BE2C (cell line): ENCODE measurements at regions not wholly inside any gene's neighbourhood (a gene's known extent, or its start where the extent isn't known, plus 50 kb on each side); places are given as distances from the start of the nearest gene placed in this dataset.
A peak's percentile ranks its signal among the peaks of the same experiment; 100 is the strongest.

Experiments
- DNase-seq: peaks from one replicate; pipeline ENCODE4 v3.0.0-alpha.2; 2020
- H3K27me3 ChIP-seq: fragments of 250-450 bp; sonication (Bioruptor Pico); 2 replicates; pipeline ENCODE4 v1.5.1; 2020; ENCODE audit warnings: mild to moderate bottlenecking
- H3K36me3 ChIP-seq: fragments of 250-450 bp; sonication (Bioruptor Pico); 2 replicates; pipeline ENCODE4 v1.5.1; 2020; ENCODE audit warnings: mild to moderate bottlenecking
- H3K4me1 ChIP-seq: fragments of 250-450 bp; sonication (Bioruptor Pico); 2 replicates; pipeline ENCODE4 v1.5.1; 2020
- H3K4me3 ChIP-seq: 2 replicates; pipeline ENCODE4 v1.5.1; 2011; ENCODE audit warnings: low read depth, low read length
- H3K9me3 ChIP-seq: fragments of 250-450 bp; sonication (Bioruptor Pico); 2 replicates; pipeline ENCODE4 v1.5.1; 2020
- CTCF ChIP-seq: IDR thresholded peaks from 2 replicates; pipeline ENCODE4 v1.5.1; 2012; ENCODE audit warnings: mild to moderate bottlenecking, low read depth, low read length

- Histone ChIP-seq H3K9me3 (no peaks in the 10 kb centered on the region), H3K4me3 (no peak overlapping the region), H3K27me3 (no peaks in the 10 kb centered on the region; the same call in 1 of the 2 replicates), H3K36me3 (no peaks in the 10 kb centered on the region), H3K4me1 (no peaks in the 10 kb centered on the region)
- DNase-seq, result no peak
- no peak for TF ChIP-seq CTCF
Measured at GRCh38 chr5:171681061-171681460, 104.6 kb upstream of the SMIM23 start.

- H3K4me1 ChIP-seq, result no peaks in the 10 kb centered on the region
- no peaks in the 10 kb centered on the region for H3K9me3 ChIP-seq
- no peaks in the 10 kb centered on the region; the same call in 1 of the 2 replicates for H3K27me3 ChIP-seq
- no peak for TF ChIP-seq CTCF
- no peak overlapping the region for H3K4me3 ChIP-seq
- no peaks in the 10 kb centered on the region for H3K36me3 ChIP-seq
- no peak for DNase-seq
Measured at GRCh38 chr5:171681677-171682076, 103.9 kb upstream of the SMIM23 start.

GRCh38 chr5:171682801-171683200 is 102.8 kb upstream of the SMIM23 start:
- no peaks in the 10 kb centered on the region for H3K4me1 ChIP-seq
- no peak overlapping the region for H3K4me3 ChIP-seq
- no peak for DNase-seq
- TF ChIP-seq CTCF, result no peak
- H3K9me3 ChIP-seq, result no peaks in the 10 kb centered on the region
- no peaks in the 10 kb centered on the region; the same call in 1 of the 2 replicates for H3K27me3 ChIP-seq
- H3K36me3 ChIP-seq, result no peaks in the 10 kb centered on the region

- H3K27me3 ChIP-seq, result no peaks in the 10 kb centered on the region; the same call in 1 of the 2 replicates
Measured at GRCh38 chr5:171684169-171684568, 101.4 kb upstream of the SMIM23 start.

GRCh38 chr5:171688696-171689495 is 96.7 kb upstream of the SMIM23 start:
- H3K9me3 ChIP-seq, result peaks cover 5% of the 10 kb centered on the region; the same call in 1 of the 2 replicates
- H3K27me3 ChIP-seq, result no peaks in the 10 kb centered on the region
- TF ChIP-seq CTCF, result no peak
- H3K4me1 ChIP-seq, result no peaks in the 10 kb centered on the region
- DNase-seq, result peak; percentile 69
- H3K36me3 ChIP-seq, result no peaks in the 10 kb centered on the region
- H3K4me3 ChIP-seq, result no peak overlapping the region

More at GRCh38 chr5:171684169-171684568, 101.4 kb upstream of the SMIM23 start:
- H3K4me3 ChIP-seq, result no peak overlapping the region
- no peaks in the 10 kb centered on the region for H3K4me1 ChIP-seq
- H3K9me3 ChIP-seq, result no peaks in the 10 kb centered on the region
- no peak for DNase-seq
- TF ChIP-seq CTCF, result no peak
- H3K36me3 ChIP-seq, result no peaks in the 10 kb centered on the region

GRCh38 chr5:171689853-171690417 is 95.7 kb upstream of the SMIM23 start:
- no peaks in the 10 kb centered on the region for H3K27me3 ChIP-seq
- no peaks in the 10 kb centered on the region for H3K4me1 ChIP-seq
- DNase-seq, result no peak
- peaks cover 5% of the 10 kb centered on the region; the same call in 1 of the 2 replicates for H3K9me3 ChIP-seq
- H3K36me3 ChIP-seq, result no peaks in the 10 kb centered on the region
- TF ChIP-seq CTCF, result no peak
- H3K4me3 ChIP-seq, result no peak overlapping the region
